Progenitor cell of endocrine pancreas (in vitro differentiated cells): ENCODE measurements at regions not wholly inside any gene's neighbourhood (a gene's known extent, or its start where the extent isn't known, plus 50 kb on each side); places are given as distances from the start of the nearest gene placed in this dataset.

Experiments used
- DNase-seq: peaks from one replicate; pipeline ENCODE4 v3.0.0; 2021; ENCODE audit warnings: low spot score; ENCODE audit not compliant: unreplicated experiment
- H3K27ac Mint-ChIP-seq: 2 replicates; pipeline ENCODE4 v1.8.0; 2021; ENCODE audit warnings: mild to moderate bottlenecking, moderate library complexity, mixed read lengths
- H3K27me3 Mint-ChIP-seq: 2 replicates; pipeline ENCODE4 v1.8.0; 2021; ENCODE audit warnings: mixed read lengths
- H3K36me3 Mint-ChIP-seq: 2 replicates; pipeline ENCODE4 v1.8.0; 2022; ENCODE audit warnings: mixed read lengths; ENCODE audit not compliant: insufficient read depth
- H3K4me1 Mint-ChIP-seq: 2 replicates; pipeline ENCODE4 v1.8.0; 2021; ENCODE audit warnings: low read depth, mixed read lengths
- H3K4me3 Mint-ChIP-seq: 2 replicates; pipeline ENCODE4 v1.8.0; 2021; ENCODE audit warnings: low read depth, mild to moderate bottlenecking, moderate library complexity, mixed read lengths
- H3K9me3 Mint-ChIP-seq: 2 replicates; pipeline ENCODE4 v1.8.0; 2021; ENCODE audit warnings: low read depth, mixed read lengths
- TF ChIP-seq, protein P1 (sequence below): fragments of 200-600 bp; sonication (generic); IDR thresholded peaks from one replicate; pipeline ENCODE4 v1.5.0; 2021; ENCODE audit warnings: antibody characterized with exemption, mild to moderate bottlenecking; ENCODE audit not compliant: unreplicated experiment

DNA sequence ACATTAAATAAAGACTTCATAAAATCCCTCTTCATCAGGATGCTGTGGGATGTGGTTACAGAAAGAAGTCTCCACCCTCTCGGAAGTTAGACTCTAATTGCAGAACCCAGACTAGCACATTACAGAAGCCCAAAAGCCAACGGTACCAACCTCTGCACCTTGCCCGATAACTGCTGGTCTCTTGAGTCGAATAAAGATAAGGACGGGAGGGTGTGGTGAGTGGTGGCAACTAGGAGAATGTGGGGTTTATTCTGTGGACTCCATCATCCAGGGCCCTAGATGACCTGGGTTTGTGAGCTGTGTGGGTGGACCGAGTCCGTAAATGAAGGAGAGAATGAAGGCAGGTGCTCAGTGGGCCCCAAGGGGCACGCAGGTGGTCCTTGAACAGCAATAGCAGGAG, 462.8 kb upstream of the ID2 start:
- no peaks in the 10 kb centered on the region for H3K36me3 Mint-ChIP-seq
- H3K9me3 Mint-ChIP-seq: no peaks in the 10 kb centered on the region
- TF ChIP-seq, protein P1, sequence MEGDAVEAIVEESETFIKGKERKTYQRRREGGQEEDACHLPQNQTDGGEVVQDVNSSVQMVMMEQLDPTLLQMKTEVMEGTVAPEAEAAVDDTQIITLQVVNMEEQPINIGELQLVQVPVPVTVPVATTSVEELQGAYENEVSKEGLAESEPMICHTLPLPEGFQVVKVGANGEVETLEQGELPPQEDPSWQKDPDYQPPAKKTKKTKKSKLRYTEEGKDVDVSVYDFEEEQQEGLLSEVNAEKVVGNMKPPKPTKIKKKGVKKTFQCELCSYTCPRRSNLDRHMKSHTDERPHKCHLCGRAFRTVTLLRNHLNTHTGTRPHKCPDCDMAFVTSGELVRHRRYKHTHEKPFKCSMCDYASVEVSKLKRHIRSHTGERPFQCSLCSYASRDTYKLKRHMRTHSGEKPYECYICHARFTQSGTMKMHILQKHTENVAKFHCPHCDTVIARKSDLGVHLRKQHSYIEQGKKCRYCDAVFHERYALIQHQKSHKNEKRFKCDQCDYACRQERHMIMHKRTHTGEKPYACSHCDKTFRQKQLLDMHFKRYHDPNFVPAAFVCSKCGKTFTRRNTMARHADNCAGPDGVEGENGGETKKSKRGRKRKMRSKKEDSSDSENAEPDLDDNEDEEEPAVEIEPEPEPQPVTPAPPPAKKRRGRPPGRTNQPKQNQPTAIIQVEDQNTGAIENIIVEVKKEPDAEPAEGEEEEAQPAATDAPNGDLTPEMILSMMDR: no peak
- no peak for DNase-seq
- no peak overlapping the region for H3K4me3 Mint-ChIP-seq
- peaks cover 12% of the 10 kb centered on the region for H3K27me3 Mint-ChIP-seq
- no peak overlapping the region for H3K27ac Mint-ChIP-seq
- peaks cover 2% of the 10 kb centered on the region for H3K4me1 Mint-ChIP-seq

DNA sequence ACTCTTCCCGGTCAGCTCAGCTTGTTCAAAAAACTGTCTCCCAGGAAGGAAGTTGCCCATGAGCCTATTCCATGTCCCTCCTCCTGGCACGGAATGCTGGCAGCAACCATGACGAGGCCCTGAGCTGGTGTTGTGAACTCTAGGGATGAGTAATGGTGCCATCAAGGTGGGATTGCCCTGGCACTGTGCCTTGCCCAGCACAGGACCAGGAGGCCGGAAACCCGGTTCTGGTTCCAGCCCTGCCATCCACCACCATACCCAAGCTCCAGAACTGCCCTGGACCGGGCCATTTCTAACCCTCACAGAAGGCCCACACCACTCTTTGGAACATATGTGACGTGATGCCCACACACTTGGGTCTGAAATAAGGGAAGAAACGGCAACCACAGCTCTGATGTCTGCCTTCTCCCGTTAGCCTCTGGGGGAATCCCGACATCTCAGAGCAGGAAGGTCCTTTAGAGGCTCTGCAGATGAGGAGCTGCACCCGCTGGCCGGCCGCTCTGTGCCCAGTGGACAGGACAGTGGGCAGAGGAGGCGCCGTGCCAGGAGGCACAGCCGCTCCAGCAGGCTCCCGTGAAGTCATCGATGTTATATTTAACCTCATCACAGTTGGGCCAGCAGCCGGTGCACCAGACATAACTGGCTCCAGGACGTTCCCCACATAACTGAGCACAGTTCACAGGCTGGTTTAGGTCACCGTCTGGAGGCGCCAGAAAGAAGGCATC, 462.1 kb upstream of the ID2 start:
- peaks cover 14% of the 10 kb centered on the region for H3K27me3 Mint-ChIP-seq
- no peaks in the 10 kb centered on the region for H3K36me3 Mint-ChIP-seq
- TF ChIP-seq, protein P1: no peak
- no peaks in the 10 kb centered on the region for H3K9me3 Mint-ChIP-seq
- no peak for DNase-seq
- no peak overlapping the region for H3K27ac Mint-ChIP-seq
- H3K4me3 Mint-ChIP-seq: no peak overlapping the region
- peaks cover 2% of the 10 kb centered on the region for H3K4me1 Mint-ChIP-seq

DNA sequence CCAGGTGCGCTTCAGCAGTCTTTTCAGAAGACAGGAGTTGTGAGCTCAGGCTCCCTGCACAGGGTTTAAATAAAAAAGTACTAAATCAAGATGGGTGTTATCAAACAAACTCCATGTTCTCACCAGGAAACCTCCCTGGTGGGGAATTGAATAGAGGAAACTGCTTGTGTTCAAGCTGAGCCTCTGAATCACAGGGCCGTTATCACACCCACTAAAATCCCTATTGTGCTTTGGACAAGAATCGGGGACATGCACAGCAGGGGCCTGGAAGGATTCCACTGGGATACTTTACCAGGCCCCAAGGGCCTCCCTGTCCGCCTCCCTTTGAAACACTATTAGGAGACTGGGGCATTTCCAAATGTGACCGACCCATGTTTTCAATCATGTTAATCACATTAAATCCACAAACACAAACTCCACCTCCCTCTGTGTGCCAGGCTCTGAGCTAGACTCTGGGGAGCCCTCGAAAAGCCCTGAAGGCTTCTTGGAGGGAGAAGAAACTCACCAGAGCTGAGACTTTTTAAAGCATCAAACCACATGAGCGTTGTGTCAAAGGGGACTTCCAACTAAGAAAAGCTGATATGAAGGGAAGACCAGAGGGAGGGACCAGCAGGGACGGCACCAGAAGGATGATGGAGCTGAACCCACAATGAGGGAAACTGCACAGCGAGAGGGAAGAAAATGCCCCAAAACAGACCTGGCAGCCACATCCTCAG, 458.7 kb upstream of the ID2 start:
- Mint-ChIP-seq H3K27me3 (peaks cover 14% of the 10 kb centered on the region), H3K4me1 (no peaks in the 10 kb centered on the region), H3K9me3 (no peaks in the 10 kb centered on the region), H3K36me3 (no peaks in the 10 kb centered on the region), H3K4me3 (no peak overlapping the region), H3K27ac (no peak overlapping the region)
- no peak for DNase-seq
- TF ChIP-seq, protein P1: no peak

DNA sequence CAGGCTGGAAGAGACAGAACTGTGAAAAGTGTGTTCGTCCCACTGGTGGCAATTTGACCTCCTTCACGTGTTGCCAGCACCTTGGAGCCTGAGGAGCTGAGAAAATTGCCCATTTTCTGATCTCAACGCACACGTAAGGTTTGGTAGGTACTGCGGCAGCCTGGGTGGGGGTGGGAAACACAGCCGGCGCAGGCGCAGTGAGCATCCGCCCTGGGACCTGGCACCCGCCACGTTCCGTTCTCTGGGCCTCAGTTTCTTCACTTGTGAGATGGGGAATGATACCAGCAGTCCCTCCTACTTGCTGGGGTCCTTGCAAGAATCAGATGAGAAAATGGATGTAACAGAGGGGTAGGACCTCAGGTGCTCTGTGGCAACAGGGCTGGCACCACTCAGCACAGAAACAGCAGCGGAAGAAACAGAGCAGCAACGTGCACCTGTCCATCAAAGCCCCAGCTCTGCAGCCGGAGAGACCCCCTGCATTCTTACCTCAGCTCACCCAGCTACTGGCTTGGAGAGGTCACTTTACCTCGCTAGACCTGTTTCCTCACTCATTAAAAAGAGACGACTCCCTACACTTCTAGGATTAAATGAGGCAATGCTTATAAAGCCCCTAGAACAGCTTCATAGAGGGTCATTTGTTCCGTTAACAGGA, 458.0 kb upstream of the ID2 start:
- H3K4me3 Mint-ChIP-seq: no peak overlapping the region
- H3K36me3 Mint-ChIP-seq: no peaks in the 10 kb centered on the region
- H3K27ac Mint-ChIP-seq: no peak overlapping the region
- no peaks in the 10 kb centered on the region for H3K4me1 Mint-ChIP-seq
- no peaks in the 10 kb centered on the region for H3K9me3 Mint-ChIP-seq
- TF ChIP-seq, protein P1: no peak
- H3K27me3 Mint-ChIP-seq: peaks cover 14% of the 10 kb centered on the region
- no peak for DNase-seq

DNA sequence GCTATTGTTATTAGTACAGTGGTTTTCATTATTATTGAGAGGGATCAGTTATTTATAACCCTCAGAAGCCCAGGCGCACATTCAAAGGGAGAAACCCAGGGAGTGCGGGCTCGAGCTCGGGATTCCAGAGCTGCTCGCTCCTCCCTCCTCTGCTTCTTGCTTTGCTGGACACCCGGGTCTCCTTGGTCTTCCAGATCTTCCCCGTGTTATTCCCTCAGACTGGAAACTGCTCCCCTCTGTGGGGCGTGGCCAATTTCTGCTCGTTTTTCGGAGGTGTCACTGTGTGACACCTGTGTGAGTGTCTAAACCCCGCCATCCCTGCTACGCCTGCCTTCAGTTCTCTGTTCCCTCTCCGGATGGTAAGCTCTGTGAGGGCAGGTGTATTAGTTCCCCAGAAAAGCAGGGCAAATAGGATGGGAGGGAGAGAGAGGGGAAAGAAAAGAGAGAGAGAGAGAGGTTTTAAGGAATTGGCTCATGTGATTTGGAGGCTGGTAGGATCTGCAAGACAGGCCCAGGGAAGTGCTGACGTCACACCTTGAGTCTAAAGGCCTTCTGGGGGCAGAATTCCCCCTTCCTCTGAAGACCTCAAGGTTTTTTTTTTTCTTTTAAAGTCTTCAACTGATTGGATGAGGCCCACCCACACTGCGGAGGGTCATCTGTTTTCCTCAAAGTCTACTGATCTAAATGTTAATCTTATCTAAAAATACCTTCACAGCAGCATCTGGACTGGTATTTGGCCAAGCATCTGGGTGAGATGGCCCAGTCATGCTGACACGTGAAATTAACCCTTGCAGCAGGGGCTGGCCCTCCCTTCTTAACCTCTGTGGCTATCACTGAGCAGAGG, 457.3 kb upstream of the ID2 start:
- H3K27me3 Mint-ChIP-seq: peaks cover 14% of the 10 kb centered on the region
- H3K4me3 Mint-ChIP-seq: no peak overlapping the region
- TF ChIP-seq, protein P1: no peak
- peaks cover 3% of the 10 kb centered on the region for H3K4me1 Mint-ChIP-seq
- no peaks in the 10 kb centered on the region for H3K9me3 Mint-ChIP-seq
- peak overlapping the region; percentile 56 for H3K27ac Mint-ChIP-seq
- DNase-seq: no peak
- no peaks in the 10 kb centered on the region for H3K36me3 Mint-ChIP-seq
